Lower leg skin (tissue), 4 donors: ENCODE measurements at regions not wholly inside any gene's neighbourhood (a gene's known extent, or its start where the extent isn't known, plus 50 kb on each side); places are given as distances from the start of the nearest gene placed in this dataset.
A peak's percentile ranks its signal among the peaks of the same experiment; 100 is the strongest.

Experiments used
- DNase-seq, 2 donors: peaks; one replicate each; pipeline ENCODE4 v3.0.0-alpha.2; 2019; ENCODE audit warnings: low spot score in 2 of 2
- H3K4me3 ChIP-seq: fragments of 200-600 bp; sonication (generic); 2 replicates; pipeline ENCODE4 v1.5.1; 2017; ENCODE audit warnings: mild to moderate bottlenecking, low read depth; ENCODE audit not compliant: poor library complexity, severe bottlenecking
- POLR2A ChIP-seq, 2 donors: fragments of 450-650 bp; IDR thresholded peaks; one replicate each; pipeline ENCODE4 v1.6.1; 2016 to 2017; ENCODE audit warnings: antibody characterized with exemption in 2 of 2, mild to moderate bottlenecking in 1 of 2, moderate library complexity in 1 of 2
- WGBS, 2 donors: methylation state at CpG; one replicate each; pipeline ENCODE4 v1.1.5; 2018; 5-methylcytosine and 5-hydroxymethylcytosine counted together
- intact Hi-C: fragments of 100-400 bp; cut with DNase I; formaldehyde crosslinking; loops from one replicate; pipeline ENCODE4 v1.15.0; 2023; ENCODE audit warnings: low total_unique reads
- TF ChIP-seq, protein P1 (sequence below), 3 donors: fragments of 450-650 bp; IDR thresholded peaks; one replicate each; pipeline ENCODE4 v1.5.1; 2016; ENCODE audit warnings: antibody characterized with exemption in 3 of 3, mild to moderate bottlenecking in 3 of 3, moderate library complexity in 2 of 3

- DNase-seq: peak in 1 of 2 donors; percentile 80
- intact Hi-C loops: no loop called here
- WGBS, 2 donors: 80 to 85% methylated on average over 10 of the region's 10 CpGs
- H3K4me3 ChIP-seq: no peak overlapping the region
- no peak for TF ChIP-seq POLR2A (IDR thresholded peaks at IDR 0.05)
- TF ChIP-seq, protein P1, sequence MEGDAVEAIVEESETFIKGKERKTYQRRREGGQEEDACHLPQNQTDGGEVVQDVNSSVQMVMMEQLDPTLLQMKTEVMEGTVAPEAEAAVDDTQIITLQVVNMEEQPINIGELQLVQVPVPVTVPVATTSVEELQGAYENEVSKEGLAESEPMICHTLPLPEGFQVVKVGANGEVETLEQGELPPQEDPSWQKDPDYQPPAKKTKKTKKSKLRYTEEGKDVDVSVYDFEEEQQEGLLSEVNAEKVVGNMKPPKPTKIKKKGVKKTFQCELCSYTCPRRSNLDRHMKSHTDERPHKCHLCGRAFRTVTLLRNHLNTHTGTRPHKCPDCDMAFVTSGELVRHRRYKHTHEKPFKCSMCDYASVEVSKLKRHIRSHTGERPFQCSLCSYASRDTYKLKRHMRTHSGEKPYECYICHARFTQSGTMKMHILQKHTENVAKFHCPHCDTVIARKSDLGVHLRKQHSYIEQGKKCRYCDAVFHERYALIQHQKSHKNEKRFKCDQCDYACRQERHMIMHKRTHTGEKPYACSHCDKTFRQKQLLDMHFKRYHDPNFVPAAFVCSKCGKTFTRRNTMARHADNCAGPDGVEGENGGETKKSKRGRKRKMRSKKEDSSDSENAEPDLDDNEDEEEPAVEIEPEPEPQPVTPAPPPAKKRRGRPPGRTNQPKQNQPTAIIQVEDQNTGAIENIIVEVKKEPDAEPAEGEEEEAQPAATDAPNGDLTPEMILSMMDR (IDR thresholded peaks at IDR 0.05): no peak
These were observed 174.4 kb upstream of the SHH start for GRCh38 chr7:155986497-155987160.

DNA sequence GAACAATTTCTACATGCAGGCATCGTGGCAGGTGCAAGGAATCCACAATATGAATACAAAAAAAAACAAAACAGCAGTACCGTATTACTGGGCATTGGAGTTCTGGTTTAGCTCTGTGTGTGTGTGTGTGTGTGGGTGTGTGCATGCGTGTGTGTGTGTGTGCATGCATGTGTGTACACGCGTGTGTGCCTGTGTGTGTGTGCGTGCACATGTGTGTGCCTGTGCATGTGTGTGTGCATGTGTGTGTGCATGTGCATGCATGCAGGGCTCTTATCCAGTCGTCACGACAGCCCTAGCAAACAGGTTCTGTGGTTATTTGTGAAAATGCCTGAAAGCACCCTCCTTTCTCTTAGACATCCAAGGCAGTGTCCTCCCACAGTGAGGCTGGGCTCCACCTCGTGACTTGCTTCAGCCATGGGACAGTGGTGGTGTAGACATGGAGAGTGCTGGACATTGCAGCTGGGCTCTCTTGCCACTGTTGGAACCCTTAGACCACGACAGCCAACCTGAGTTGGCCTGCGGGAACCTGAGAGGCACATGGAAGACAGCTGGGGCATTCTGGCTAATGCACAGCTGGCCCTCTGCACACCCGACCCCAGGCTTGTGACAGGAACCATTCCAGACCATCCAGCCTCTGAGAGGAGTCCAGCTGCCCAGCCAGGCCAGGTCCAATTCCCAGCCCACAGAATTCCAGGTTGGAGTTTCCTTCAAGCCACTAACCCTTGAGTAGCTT lies 173.4 kb upstream of the SHH start:
- WGBS, 2 donors: 74 to 80% methylated on average over 12 of the region's 12 CpGs
- intact Hi-C loops: no loop called here
- peak in 1 of 2 donors; percentile 67 for DNase-seq
- TF ChIP-seq POLR2A (IDR thresholded peaks at IDR 0.05): no peak
- TF ChIP-seq, protein P1 (IDR thresholded peaks at IDR 0.05): no peak
- no peak overlapping the region for H3K4me3 ChIP-seq

DNA sequence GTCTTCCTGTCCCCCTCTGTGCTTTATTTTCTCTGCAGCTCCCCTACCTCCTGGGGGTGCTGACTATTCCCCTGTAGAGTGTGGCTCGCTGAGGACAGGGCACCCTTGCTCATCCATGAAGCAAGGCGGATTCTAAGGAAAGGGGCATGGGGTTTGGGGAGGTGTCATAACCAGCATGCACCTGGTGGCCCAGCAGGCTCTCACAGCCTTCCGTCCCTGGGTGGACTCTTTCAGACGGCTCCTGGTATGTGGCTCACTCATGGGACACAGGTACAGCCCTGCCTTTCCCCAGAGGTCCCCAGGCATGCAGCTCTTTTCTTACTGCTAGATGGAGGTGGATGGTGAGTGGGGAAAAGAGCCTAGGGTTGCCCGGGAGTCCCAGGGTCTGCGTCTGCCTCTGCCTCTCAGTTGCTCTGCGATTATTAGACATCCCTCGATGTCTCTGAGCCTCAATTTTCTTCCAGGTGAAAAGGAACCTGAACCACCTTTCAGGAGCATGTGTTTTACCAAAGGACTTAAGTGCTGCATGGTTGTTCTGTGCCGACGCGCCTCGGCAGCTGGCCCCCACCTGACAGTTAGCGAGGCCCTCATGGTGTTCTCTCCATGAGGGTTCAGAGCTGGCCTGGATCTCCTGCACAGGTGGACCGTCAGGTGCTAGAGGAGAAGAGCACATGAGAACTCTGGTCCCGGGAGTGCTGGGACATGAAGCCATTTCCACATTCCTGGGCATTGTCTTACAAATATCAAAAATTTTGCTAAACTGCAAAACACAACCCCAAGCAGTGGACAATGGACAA lies 172.5 kb upstream of the SHH start:
- intact Hi-C loops: no loop called here
- TF ChIP-seq, protein P1 (IDR thresholded peaks at IDR 0.05): no peak
- TF ChIP-seq POLR2A (IDR thresholded peaks at IDR 0.05): no peak
- 87% methylated on average over 15 of the region's 15 CpGs for WGBS, 2 donors
- H3K4me3 ChIP-seq: no peak overlapping the region
- peak in 1 of 2 donors; percentile 70 for DNase-seq

- intact Hi-C loops: no loop called here
- peak in 1 of 2 donors; percentile 59 for DNase-seq
- TF ChIP-seq POLR2A (IDR thresholded peaks at IDR 0.05): no peak
- TF ChIP-seq, protein P1 (IDR thresholded peaks at IDR 0.05): no peak
- no peak overlapping the region for H3K4me3 ChIP-seq
- whole genome bisulfite sequencing, 2 donors: 76 to 79% methylated on average over 10 of the region's 10 CpGs
These were observed 171.8 kb upstream of the SHH start for GRCh38 chr7:155984028-155984580.

DNA sequence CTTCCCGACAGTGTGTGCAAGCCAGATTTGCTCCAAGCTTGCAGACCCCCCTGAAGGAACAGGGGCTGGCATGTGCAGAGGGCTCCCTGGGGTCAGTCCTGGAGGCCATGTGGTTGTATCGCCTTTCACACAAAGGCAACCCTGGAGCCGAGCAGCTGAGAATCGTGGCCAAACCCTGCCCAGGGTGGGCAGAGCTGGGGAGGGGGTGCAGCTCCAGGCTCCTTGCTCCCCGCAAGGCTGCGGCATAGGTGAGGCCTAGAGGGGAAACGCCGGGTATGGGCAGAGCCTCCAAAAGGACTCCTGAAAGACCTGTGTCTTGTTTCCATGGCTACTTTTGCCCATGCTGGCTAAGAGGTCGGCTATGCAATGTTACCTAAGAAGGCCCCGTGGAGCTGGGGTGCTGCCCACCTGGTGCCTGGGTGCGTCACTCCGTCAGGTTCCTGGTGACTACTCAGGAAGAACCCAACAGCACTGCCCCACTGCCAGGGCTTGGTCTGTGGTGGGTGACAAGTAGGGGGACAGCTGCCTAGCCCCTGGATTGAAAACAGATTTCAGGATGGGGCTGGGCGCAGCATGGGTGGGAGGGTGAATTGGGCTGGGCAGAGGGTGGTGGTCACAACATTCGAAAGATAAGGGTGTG lies 171.0 kb upstream of the SHH start:
- 72 to 75% methylated on average over 11 to 13 of the region's 14 CpGs for WGBS, 2 donors
- TF ChIP-seq, protein P1 (IDR thresholded peaks at IDR 0.05): no peak
- no peak for TF ChIP-seq POLR2A (IDR thresholded peaks at IDR 0.05)
- peak in 1 of 2 donors; percentile 77 for DNase-seq
- intact Hi-C loops: no loop called here
- no peak overlapping the region for H3K4me3 ChIP-seq
